ENCODE measurements at regions not wholly inside any gene's neighbourhood (a gene's known extent, or its start where the extent isn't known, plus 50 kb on each side); places are given as distances from the start of the nearest gene placed in this dataset.

DNA sequence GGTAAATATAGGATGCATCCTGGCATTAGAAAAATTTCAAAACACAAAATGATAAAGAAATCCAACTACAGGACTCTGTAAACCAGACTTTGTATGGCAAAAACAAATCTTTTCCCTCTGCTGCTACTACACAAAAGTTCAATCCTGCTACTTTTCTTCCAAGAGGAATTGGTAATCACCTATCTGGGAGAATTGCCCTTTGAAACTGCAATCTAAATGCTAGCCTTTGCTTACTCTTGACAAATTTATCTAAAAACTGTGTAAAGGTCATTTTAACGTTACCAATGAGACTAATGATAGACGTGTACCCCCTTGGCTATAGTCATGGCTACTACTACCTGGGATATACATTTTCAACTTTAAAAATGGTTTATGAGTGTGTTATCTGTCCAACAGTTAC, 837.9 kb upstream of the CXADR start:
- TF ChIP-seq, protein P1, sequence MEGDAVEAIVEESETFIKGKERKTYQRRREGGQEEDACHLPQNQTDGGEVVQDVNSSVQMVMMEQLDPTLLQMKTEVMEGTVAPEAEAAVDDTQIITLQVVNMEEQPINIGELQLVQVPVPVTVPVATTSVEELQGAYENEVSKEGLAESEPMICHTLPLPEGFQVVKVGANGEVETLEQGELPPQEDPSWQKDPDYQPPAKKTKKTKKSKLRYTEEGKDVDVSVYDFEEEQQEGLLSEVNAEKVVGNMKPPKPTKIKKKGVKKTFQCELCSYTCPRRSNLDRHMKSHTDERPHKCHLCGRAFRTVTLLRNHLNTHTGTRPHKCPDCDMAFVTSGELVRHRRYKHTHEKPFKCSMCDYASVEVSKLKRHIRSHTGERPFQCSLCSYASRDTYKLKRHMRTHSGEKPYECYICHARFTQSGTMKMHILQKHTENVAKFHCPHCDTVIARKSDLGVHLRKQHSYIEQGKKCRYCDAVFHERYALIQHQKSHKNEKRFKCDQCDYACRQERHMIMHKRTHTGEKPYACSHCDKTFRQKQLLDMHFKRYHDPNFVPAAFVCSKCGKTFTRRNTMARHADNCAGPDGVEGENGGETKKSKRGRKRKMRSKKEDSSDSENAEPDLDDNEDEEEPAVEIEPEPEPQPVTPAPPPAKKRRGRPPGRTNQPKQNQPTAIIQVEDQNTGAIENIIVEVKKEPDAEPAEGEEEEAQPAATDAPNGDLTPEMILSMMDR (IDR thresholded peaks at IDR 0.05) = no peak
- no peak for TF ChIP-seq POLR2A (IDR thresholded peaks at IDR 0.05)

All from heart left ventricle (tissue), 13 donors.